ENCODE measurements at regions not wholly inside any gene's neighbourhood (a gene's known extent, or its start where the extent isn't known, plus 50 kb on each side); places are given as distances from the start of the nearest gene placed in this dataset.

DNA sequence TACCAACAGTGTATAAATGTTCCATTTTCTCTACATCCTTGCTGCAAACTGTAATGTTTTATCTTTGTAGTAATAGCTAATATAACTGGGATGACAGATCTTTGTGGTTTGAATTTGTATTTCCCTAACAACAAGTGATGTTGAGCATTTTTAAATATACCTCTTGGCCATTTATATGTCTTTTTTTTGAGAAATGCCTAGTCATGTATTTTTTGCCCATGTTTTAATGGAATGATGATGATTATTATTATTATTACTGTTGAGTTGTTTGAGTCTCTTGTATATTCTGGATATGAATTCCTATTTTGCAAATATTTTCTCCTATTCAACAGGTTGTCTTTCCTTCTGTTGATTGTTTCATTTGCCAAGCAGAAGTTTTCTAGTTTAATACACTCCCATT lies 654.9 kb downstream of the ZPLD1 start:
- CTCF ChIA-PET = no interaction called here
- POLR2A ChIA-PET = no interaction called here
- Histone ChIP-seq H3K27me3 (ENCODE audit: control insufficient read depth, insufficient read depth, low read length) (no peaks in the 10 kb centered on the region), H3K36me3 (ENCODE audit: control insufficient read depth, insufficient read depth, low read length) (no peaks in the 10 kb centered on the region), H3K4me3 (ENCODE audit: low read depth, low read length) (no peak overlapping the region)
- TF ChIP-seq, protein P1, sequence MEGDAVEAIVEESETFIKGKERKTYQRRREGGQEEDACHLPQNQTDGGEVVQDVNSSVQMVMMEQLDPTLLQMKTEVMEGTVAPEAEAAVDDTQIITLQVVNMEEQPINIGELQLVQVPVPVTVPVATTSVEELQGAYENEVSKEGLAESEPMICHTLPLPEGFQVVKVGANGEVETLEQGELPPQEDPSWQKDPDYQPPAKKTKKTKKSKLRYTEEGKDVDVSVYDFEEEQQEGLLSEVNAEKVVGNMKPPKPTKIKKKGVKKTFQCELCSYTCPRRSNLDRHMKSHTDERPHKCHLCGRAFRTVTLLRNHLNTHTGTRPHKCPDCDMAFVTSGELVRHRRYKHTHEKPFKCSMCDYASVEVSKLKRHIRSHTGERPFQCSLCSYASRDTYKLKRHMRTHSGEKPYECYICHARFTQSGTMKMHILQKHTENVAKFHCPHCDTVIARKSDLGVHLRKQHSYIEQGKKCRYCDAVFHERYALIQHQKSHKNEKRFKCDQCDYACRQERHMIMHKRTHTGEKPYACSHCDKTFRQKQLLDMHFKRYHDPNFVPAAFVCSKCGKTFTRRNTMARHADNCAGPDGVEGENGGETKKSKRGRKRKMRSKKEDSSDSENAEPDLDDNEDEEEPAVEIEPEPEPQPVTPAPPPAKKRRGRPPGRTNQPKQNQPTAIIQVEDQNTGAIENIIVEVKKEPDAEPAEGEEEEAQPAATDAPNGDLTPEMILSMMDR (IDR thresholded peaks at IDR 0.05; ENCODE audit: insufficient read depth, low read depth, low read length) = no peak
- DNase-seq (ENCODE audit: low read depth) = no peak

GRCh38 chr3:103105206-103105605 lies 670.4 kb downstream of the ZPLD1 start:
- no peak overlapping the region for H3K4me3 ChIP-seq (ENCODE audit: low read depth, low read length)
- DNase-seq (ENCODE audit: low read depth) = no peak
- H3K27me3 ChIP-seq (ENCODE audit: control insufficient read depth, insufficient read depth, low read length) = no peaks in the 10 kb centered on the region
- TF ChIP-seq, protein P1 (IDR thresholded peaks at IDR 0.05; ENCODE audit: insufficient read depth, low read depth, low read length) = no peak
- H3K36me3 ChIP-seq (ENCODE audit: control insufficient read depth, insufficient read depth, low read length) = no peaks in the 10 kb centered on the region
- CTCF ChIA-PET = no interaction called here
- POLR2A ChIA-PET = no interaction called here

DNA sequence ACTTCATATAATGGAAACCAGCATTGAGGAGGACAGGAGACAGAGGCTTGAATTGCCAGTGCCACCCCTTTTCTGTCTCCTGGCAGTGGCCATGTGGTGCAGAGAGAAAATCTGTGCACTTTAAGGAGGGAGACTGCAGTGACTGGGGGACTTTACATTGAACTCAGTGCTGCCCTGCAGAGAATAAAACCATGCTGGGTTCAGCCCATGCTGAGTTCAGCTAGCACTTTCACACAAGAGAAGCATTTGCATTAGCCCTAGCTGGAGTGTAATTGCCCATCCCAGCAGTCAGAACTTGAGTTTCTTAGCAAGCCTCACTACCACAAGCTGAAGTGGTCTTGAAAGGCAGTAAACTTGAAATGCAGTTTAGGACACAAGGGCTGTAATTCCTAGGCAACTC lies 677.5 kb downstream of the ZPLD1 start:
- TF ChIP-seq, protein P1 (IDR thresholded peaks at IDR 0.05; ENCODE audit: insufficient read depth, low read depth, low read length) = no peak
- no peak for DNase-seq (ENCODE audit: low read depth)
- Histone ChIP-seq H3K27me3 (ENCODE audit: control insufficient read depth, insufficient read depth, low read length) (no peaks in the 10 kb centered on the region), H3K36me3 (ENCODE audit: control insufficient read depth, insufficient read depth, low read length) (no peaks in the 10 kb centered on the region), H3K4me3 (ENCODE audit: low read depth, low read length) (no peak overlapping the region)
- POLR2A ChIA-PET = no interaction called here
- CTCF ChIA-PET = no interaction called here

DNA sequence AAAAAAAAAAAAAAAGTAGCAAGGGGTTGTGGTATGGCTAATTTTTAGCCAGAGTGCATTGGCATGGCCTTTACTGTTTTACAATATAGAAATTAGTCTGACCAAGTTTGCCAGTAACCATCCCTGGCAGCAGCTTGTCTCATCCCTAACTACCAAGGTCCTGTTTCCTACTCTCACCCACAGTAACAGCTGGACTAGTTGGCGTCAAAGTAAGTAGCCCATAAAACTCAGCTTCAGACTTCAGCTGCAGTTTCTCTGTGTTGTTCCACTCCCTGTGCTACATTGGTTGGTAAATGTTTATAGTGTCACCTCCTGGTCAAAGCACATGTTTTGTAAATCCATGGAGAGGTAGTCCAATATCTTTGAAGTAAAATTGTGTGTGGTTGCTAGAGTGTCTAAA lies 691.3 kb downstream of the ZPLD1 start:
- TF ChIP-seq, protein P1 (IDR thresholded peaks at IDR 0.05; ENCODE audit: insufficient read depth, low read depth, low read length) = no peak
- POLR2A ChIA-PET = no interaction called here
- Histone ChIP-seq H3K36me3 (ENCODE audit: control insufficient read depth, insufficient read depth, low read length) (no peaks in the 10 kb centered on the region), H3K27me3 (ENCODE audit: control insufficient read depth, insufficient read depth, low read length) (no peaks in the 10 kb centered on the region), H3K4me3 (ENCODE audit: low read depth, low read length) (no peak overlapping the region)
- CTCF ChIA-PET = no interaction called here
- no peak for DNase-seq (ENCODE audit: low read depth)

- POLR2A ChIA-PET = no interaction called here
- no peak overlapping the region for H3K4me3 ChIP-seq (ENCODE audit: low read depth, low read length)
- DNase-seq (ENCODE audit: low read depth) = no peak
- H3K27me3 ChIP-seq (ENCODE audit: control insufficient read depth, insufficient read depth, low read length) = no peaks in the 10 kb centered on the region
- CTCF ChIA-PET = no interaction called here
- H3K36me3 ChIP-seq (ENCODE audit: control insufficient read depth, insufficient read depth, low read length) = no peaks in the 10 kb centered on the region
- TF ChIP-seq, protein P1 (IDR thresholded peaks at IDR 0.05; ENCODE audit: insufficient read depth, low read depth, low read length) = no peak
These were observed 692.3 kb downstream of the ZPLD1 start for GRCh38 chr3:103127098-103127630.

Measured in BJ (cell line).